Activated CD4-positive, alpha-beta memory T cell treated with anti-CD3 and anti-CD28 coated beads, Interleukin-2, amount 10 ng/mL, durations not matched to agents 7 days and 5 days (primary cell): ENCODE measurements at regions not wholly inside any gene's neighbourhood (a gene's known extent, or its start where the extent isn't known, plus 50 kb on each side); places are given as distances from the start of the nearest gene placed in this dataset.

ENCODE experiments used
- CTCF ChIA-PET: fragments of 350-600 bp; sonication (Branson Sonifier 250); formaldehyde crosslinking; loops from one replicate; lab custom pipeline; 2021; ENCODE audit warnings: antibody characterized with exemption, inconsistent platforms; lab: Charles Lee
- POLR2A ChIA-PET: fragments of 350-600 bp; sonication (Branson Sonifier 250); formaldehyde crosslinking; loops from one replicate; lab custom pipeline; 2021; ENCODE audit warnings: antibody characterized with exemption; lab: Charles Lee
- DNase-seq: peaks from one replicate; pipeline ENCODE4 v3.0.0-alpha.2; 2020
- H3K27ac Mint-ChIP-seq: one replicate; pipeline ENCODE4 v1.8.0; 2021; ENCODE audit warnings: mild to moderate bottlenecking, mixed read lengths
- H3K27me3 Mint-ChIP-seq: one replicate; pipeline ENCODE4 v1.8.0; 2021; ENCODE audit warnings: mixed read lengths
- H3K36me3 Mint-ChIP-seq: one replicate; pipeline ENCODE4 v1.8.0; 2021; ENCODE audit warnings: low read depth, mixed read lengths
- H3K4me1 Mint-ChIP-seq: one replicate; pipeline ENCODE4 v1.8.0; 2021; ENCODE audit warnings: mixed read lengths
- H3K4me3 Mint-ChIP-seq: one replicate; pipeline ENCODE4 v1.8.0; 2021; ENCODE audit warnings: mild to moderate bottlenecking, mixed read lengths
- H3K9me3 Mint-ChIP-seq: one replicate; pipeline ENCODE4 v1.8.0; 2021; ENCODE audit warnings: mixed read lengths

DNA sequence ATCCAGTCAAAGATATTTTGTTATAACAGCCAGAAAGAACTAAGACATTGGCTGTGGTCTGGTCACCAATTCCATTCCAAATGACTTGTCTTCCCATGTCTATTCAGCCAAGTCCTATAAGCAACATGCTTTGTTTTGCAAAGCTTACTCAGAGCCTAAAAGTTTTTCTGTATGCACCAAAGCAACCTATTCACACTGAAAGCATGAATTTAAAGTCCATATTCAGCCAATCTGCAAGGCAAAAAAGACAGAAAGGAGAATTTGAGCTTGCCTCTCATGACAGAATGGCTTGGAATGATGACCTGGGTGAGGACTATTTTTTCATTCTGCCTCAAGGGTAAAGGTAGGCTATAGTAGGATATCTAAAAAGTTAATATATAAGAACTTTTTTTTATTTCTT, 323.2 kb upstream of the NOCT start:
- no peak for DNase-seq
- Mint-ChIP-seq H3K4me1 (no peaks in the 10 kb centered on the region), H3K36me3 (no peaks in the 10 kb centered on the region), H3K27me3 (peaks cover 5% of the 10 kb centered on the region), H3K4me3 (no peak overlapping the region), H3K27ac (no peak overlapping the region), H3K9me3 (no peaks in the 10 kb centered on the region)
- ChIA-PET CTCF (interaction anchor here (4.6 kb wide), 1 partner anchor 12 kb away, joined by 11 read pairs; no protein-coding TSS in a partner anchor), POLR2A (no interaction called here)

GRCh38 chr4:138689593-138689992, 326.0 kb upstream of the NOCT start:
- POLR2A ChIA-PET, result no interaction called here

DNA sequence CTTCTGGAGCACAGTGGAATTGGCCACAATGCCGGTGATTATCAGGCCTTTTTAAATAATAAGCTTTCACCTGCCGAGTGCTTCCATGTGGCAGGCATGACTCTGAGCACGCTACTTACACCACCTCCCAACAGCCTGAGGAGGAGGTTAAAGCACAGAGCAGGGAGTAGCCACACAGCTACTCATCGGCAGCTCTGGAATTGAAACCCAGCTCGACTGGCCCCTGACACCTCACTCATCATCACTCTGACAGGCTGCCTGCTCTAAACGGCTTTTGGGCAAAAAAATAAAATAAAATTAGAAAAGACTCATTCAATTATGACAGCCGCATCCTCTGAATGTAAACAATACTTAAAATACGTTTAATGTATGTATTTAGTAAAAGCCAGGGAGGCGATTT, 326.4 kb upstream of the NOCT start:
- POLR2A ChIA-PET, result no interaction called here
- no peak overlapping the region for H3K4me3 Mint-ChIP-seq
- DNase-seq, result no peak
- no peaks in the 10 kb centered on the region for H3K27me3 Mint-ChIP-seq
- H3K4me1 Mint-ChIP-seq, result no peaks in the 10 kb centered on the region
- no peaks in the 10 kb centered on the region for H3K9me3 Mint-ChIP-seq
- CTCF ChIA-PET, result interaction anchor here (4.6 kb wide), 1 partner anchor 9 kb away, joined by 11 read pairs; no protein-coding TSS in a partner anchor
- H3K27ac Mint-ChIP-seq, result no peak overlapping the region
- H3K36me3 Mint-ChIP-seq, result no peaks in the 10 kb centered on the region

More at GRCh38 chr4:138689593-138689992, 326.0 kb upstream of the NOCT start:
- CTCF ChIA-PET, result interaction anchor here (4.6 kb wide), 1 partner anchor 9 kb away, joined by 11 read pairs; no protein-coding TSS in a partner anchor
- no peaks in the 10 kb centered on the region for H3K4me1 Mint-ChIP-seq
- no peaks in the 10 kb centered on the region for H3K9me3 Mint-ChIP-seq
- no peaks in the 10 kb centered on the region for H3K27me3 Mint-ChIP-seq
- no peak for DNase-seq
- no peak overlapping the region for H3K27ac Mint-ChIP-seq
- H3K36me3 Mint-ChIP-seq, result no peaks in the 10 kb centered on the region
- no peak overlapping the region for H3K4me3 Mint-ChIP-seq

- ChIA-PET POLR2A (no interaction called here), CTCF (interaction anchor here (4.6 kb wide), 1 partner anchor 8 kb away, joined by 11 read pairs; no protein-coding TSS in a partner anchor)
- Mint-ChIP-seq H3K4me3 (no peak overlapping the region), H3K36me3 (no peaks in the 10 kb centered on the region), H3K9me3 (no peaks in the 10 kb centered on the region), H3K27me3 (peaks cover 1% of the 10 kb centered on the region), H3K27ac (no peak overlapping the region), H3K4me1 (no peaks in the 10 kb centered on the region)
- no peak for DNase-seq
Observed at GRCh38 chr4:138688408-138689085, 327.0 kb upstream of the NOCT start.

DNA sequence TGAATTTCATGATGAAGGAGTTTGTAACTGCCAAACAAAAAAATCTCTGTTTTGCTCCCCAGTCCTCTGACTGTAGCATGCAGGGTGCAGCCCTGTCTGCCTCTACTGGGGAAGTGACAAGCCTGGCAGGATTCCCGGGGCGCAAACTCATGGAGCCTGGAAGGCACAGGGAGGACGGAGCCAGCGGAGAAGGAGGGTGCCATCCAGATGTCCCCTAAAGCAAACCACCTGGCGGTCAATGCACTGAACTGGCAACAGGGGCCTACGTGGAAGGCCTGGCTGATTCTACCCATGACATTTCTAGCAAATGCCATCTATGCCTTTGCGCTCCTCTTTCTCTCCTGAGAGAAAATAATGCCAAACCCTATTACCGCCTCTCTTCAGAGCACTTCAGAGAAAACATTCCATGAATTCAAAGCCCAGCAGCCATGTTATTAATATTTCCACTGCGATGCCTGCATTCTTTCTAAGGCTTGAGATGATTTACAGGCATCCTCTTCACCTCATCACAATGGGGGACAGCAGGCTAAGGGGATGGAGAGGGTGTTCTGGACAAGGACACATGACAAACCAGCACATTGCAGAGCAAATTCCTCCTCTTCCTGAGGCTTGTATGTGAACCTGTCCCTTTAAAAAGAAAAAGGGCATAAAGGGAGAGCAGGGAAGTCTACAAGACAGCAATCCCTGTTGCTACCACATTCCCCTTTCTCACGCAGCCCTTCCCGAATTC, 329.3 kb upstream of the NOCT start:
- no peaks in the 10 kb centered on the region for H3K9me3 Mint-ChIP-seq
- peaks cover 14% of the 10 kb centered on the region for H3K27me3 Mint-ChIP-seq
- H3K27ac Mint-ChIP-seq, result no peak overlapping the region
- ChIA-PET POLR2A (no interaction called here), CTCF (interaction anchor here (0.6 kb wide), 1 partner anchor 829 kb away, joined by 3 read pairs; no protein-coding TSS in a partner anchor)
- no peaks in the 10 kb centered on the region for H3K36me3 Mint-ChIP-seq
- H3K4me3 Mint-ChIP-seq, result no peak overlapping the region
- H3K4me1 Mint-ChIP-seq, result no peaks in the 10 kb centered on the region
- no peak for DNase-seq

GRCh38 chr4:138685316-138685715, 330.3 kb upstream of the NOCT start:
- H3K27ac Mint-ChIP-seq, result no peak overlapping the region
- no peaks in the 10 kb centered on the region for H3K4me1 Mint-ChIP-seq
- H3K36me3 Mint-ChIP-seq, result no peaks in the 10 kb centered on the region
- ChIA-PET POLR2A (no interaction called here), CTCF (no interaction called here)
- DNase-seq, result no peak
- no peak overlapping the region for H3K4me3 Mint-ChIP-seq
- no peaks in the 10 kb centered on the region for H3K9me3 Mint-ChIP-seq
- peaks cover 14% of the 10 kb centered on the region for H3K27me3 Mint-ChIP-seq

DNA sequence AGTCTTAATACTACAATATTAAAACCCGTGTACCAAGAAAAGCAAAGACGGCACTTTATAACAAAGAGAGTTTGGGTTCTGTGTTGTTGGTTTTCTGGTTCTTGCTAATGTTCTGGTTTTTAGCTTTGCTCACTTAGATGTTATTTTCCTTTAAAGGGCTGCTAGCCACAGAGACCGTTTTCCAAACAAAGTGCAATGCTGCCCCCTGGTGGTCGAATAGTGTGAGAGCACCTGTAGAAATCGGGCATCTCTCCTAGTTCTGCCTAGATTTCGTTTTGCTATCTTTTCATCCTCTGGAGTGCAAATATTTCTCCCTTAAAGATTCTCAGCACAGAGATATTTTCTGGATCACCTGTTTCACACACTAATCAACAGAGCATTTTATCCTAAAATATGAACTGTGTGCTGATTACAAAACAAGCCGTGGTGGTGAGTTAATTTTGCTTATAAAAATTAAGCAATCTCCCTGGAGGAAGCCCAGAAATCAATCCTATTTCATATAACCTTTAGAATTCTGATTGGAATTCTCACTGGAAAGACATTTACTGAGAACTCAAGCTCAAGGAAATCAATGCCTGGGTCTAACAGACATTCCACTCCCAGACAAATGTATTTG, 334.5 kb upstream of the NOCT start:
- CTCF ChIA-PET, result interaction anchor here (0.8 to 3.2 kb wide), 9 partner anchors 9 to 646 kb away, joined by 4 to 11 read pairs (median 4); no protein-coding TSS in a partner anchor

DNA sequence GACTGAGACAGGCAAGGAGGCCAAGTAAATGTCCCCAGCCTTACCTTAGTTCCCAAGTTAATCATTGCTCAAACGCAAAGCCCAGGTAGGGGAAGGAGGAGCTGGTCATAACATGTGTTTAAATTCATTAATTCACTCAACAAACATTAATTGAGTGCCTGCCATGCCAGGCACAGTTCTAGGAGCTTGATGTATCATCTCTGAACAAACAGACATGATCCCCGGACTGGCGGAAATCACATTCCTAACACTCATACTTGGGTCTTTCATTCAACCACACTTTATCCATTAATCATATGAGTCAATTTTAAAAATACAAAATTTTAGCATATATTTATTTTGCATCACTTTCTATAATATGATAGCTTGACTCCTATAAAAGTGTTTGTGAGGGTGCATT, 335.3 kb upstream of the NOCT start:
- POLR2A ChIA-PET, result no interaction called here
- CTCF ChIA-PET, result interaction anchor here (1.3 to 3.2 kb wide), 8 partner anchors 10 to 645 kb away, joined by 4 to 11 read pairs (median 4); no protein-coding TSS in a partner anchor
- H3K4me1 Mint-ChIP-seq, result no peaks in the 10 kb centered on the region
- peaks cover 16% of the 10 kb centered on the region for H3K27me3 Mint-ChIP-seq
- H3K36me3 Mint-ChIP-seq, result no peaks in the 10 kb centered on the region
- DNase-seq, result no peak
- H3K9me3 Mint-ChIP-seq, result no peaks in the 10 kb centered on the region
- H3K27ac Mint-ChIP-seq, result no peak overlapping the region
- H3K4me3 Mint-ChIP-seq, result no peak overlapping the region

More for the DNA sequence above, 334.5 kb upstream of the NOCT start:
- Mint-ChIP-seq H3K27ac (no peak overlapping the region), H3K27me3 (peaks cover 16% of the 10 kb centered on the region), H3K4me3 (no peak overlapping the region), H3K4me1 (no peaks in the 10 kb centered on the region), H3K36me3 (no peaks in the 10 kb centered on the region), H3K9me3 (no peaks in the 10 kb centered on the region)
- POLR2A ChIA-PET, result no interaction called here
- DNase-seq, result peak; percentile 71

- POLR2A ChIA-PET, result no interaction called here
- no peak for DNase-seq
- no peaks in the 10 kb centered on the region for H3K9me3 Mint-ChIP-seq
- H3K4me1 Mint-ChIP-seq, result no peaks in the 10 kb centered on the region
- peaks cover 16% of the 10 kb centered on the region for H3K27me3 Mint-ChIP-seq
- no peaks in the 10 kb centered on the region for H3K36me3 Mint-ChIP-seq
- CTCF ChIA-PET, result interaction anchor here (3.2 kb wide), 1 partner anchor 11 kb away, joined by 11 read pairs; no protein-coding TSS in a partner anchor
- H3K4me3 Mint-ChIP-seq, result no peak overlapping the region
- no peak overlapping the region for H3K27ac Mint-ChIP-seq
Observed at GRCh38 chr4:138678985-138679746, 336.4 kb upstream of the NOCT start.

GRCh38 chr4:138677748-138678147, 337.8 kb upstream of the NOCT start:
- DNase-seq, result no peak
- ChIA-PET POLR2A (no interaction called here), CTCF (no interaction called here)
- no peak overlapping the region for H3K4me3 Mint-ChIP-seq
- H3K36me3 Mint-ChIP-seq, result no peaks in the 10 kb centered on the region
- H3K27ac Mint-ChIP-seq, result no peak overlapping the region
- no peaks in the 10 kb centered on the region for H3K4me1 Mint-ChIP-seq
- peaks cover 8% of the 10 kb centered on the region for H3K27me3 Mint-ChIP-seq
- no peaks in the 10 kb centered on the region for H3K9me3 Mint-ChIP-seq

DNA sequence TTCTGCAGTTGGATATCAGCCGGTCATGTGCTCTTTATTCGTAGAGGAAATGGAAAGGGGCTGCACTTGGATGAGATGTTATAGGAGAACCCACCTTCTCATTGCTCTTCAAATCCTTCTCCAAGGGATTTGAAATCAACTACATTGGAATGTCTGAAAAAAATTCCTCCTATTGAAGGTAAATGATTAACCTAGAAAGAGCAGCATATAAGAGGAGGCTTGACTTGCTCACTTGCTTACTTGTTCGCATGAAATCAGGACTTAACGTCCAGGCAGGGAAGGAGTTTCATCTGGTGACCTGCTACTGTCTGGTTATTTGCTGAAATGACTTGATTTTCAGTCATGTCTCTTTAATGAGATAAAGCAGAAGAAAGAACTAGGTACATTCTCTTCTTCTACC, 338.4 kb upstream of the NOCT start:
- Mint-ChIP-seq H3K27me3 (peaks cover 5% of the 10 kb centered on the region), H3K27ac (no peak overlapping the region), H3K36me3 (no peaks in the 10 kb centered on the region), H3K4me3 (no peak overlapping the region), H3K9me3 (no peaks in the 10 kb centered on the region), H3K4me1 (no peaks in the 10 kb centered on the region)
- ChIA-PET CTCF (no interaction called here), POLR2A (no interaction called here)
- DNase-seq, result no peak

DNA sequence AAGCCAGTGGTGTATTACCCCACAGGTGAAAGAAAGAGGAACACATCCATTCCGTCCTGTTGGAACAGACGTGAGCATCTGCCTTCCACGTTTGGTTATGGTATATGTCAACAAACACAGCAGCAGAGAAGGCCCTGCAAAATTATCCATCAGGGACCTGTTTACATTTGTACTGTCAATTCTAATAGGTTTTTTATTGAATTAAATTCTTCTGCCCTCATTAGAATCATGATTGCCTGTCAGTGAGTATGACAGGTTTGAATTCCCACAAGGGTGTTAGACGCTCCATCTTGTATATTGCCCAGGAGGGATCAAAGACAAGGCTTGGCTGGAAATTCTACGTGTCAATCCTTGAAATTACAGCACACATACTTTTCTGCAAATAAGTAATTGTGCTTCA, 339.9 kb upstream of the NOCT start:
- Mint-ChIP-seq H3K27ac (no peak overlapping the region), H3K4me3 (no peak overlapping the region), H3K27me3 (peaks cover 2% of the 10 kb centered on the region), H3K9me3 (no peaks in the 10 kb centered on the region), H3K36me3 (no peaks in the 10 kb centered on the region), H3K4me1 (no peaks in the 10 kb centered on the region)
- CTCF ChIA-PET, result no interaction called here
- no peak for DNase-seq
- POLR2A ChIA-PET, result no interaction called here
